Embryonic facial prominence (tissue), 1 donor: ENCODE measurements at regions not wholly inside any gene's neighbourhood (a gene's known extent, or its start where the extent isn't known, plus 50 kb on each side); places are given as distances from the start of the nearest gene placed in this dataset.
"Not testable (repeated sequence)": the region's sequence is repeated elsewhere in the genome, so short reads cannot be mapped to it uniquely, and the experiment has no call there.

Experiments used
- DNase-seq: peaks from one replicate; pipeline ENCODE4 v3.0.0-alpha.2; 2016; ENCODE audit errors: extremely low spot score

DNA sequence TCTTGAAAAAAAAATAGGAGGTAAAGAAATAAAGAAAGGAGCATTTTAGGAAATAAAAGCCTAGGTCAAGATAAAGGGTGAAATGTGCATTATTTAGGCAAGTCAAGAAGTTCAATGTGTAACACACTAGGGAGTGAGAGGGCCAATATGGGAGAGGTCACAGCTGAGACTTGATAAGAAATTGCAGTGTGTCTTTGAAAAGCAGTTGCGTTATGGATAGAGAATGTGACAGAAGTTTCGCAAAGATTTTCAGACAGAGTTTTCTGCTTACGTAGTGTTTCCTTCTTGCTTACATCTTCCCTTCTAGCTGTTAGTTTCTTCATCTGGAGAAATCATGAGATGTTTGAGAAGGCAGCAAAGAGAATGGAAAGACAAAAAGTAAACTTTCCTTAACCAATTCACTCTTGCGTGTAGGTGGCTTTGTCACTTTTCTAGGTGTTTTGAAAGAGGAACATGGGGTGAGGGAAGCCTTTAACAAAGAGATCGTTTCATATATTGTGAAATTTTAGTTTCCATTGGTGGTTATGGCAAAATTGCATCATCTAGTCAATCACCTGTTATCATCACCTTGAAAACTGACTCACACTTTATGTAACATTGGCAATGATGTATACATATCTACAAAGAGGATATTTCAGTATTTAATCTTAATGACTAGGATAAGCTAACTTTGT lies 975.5 kb downstream of the OLFM4 start:
- DNase-seq: no peak

DNA sequence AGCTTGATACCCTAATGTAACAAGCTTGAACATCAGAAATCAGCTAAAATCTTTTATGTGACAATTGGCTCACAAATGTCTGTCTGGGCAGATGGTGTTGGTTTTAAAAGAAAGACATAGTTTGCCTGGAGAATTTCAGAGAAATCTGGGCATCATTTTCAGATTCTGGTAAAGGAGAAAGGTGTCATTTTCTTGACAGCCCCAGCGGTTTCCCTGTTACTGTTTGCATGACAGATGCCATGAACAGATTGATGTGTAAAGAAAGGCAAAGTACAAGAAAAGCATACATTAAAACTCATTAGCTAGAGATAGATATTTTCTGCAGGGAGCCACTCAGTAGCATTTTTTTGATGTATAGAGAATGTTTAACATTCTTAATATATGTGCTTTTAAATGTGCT lies 987.9 kb downstream of the OLFM4 start:
- no peak for DNase-seq

- DNase-seq: no peak
Observed at GRCh38 chr13:54018485-54018884, 989.9 kb downstream of the OLFM4 start.

- no peak for DNase-seq
Observed at GRCh38 chr13:54029226-54029625, 1000.6 kb downstream of the OLFM4 start.

- DNase-seq: no peak
Observed at GRCh38 chr13:54029720-54030119, 1001.1 kb downstream of the OLFM4 start.

- DNase-seq: no peak
Observed at GRCh38 chr13:54033323-54033861, 1004.8 kb downstream of the OLFM4 start.

- no peak for DNase-seq
Observed at GRCh38 chr13:54034047-54034446, 1005.4 kb downstream of the OLFM4 start.

- DNase-seq: not testable (repeated sequence)
Observed at GRCh38 chr13:54057416-54057815, 1028.8 kb downstream of the OLFM4 start.

GRCh38 chr13:54069958-54070357 lies 1041.3 kb downstream of the OLFM4 start:
- DNase-seq: not testable (repeated sequence)

GRCh38 chr13:54077569-54077968 lies 1049.0 kb downstream of the OLFM4 start:
- DNase-seq: no peak

DNA sequence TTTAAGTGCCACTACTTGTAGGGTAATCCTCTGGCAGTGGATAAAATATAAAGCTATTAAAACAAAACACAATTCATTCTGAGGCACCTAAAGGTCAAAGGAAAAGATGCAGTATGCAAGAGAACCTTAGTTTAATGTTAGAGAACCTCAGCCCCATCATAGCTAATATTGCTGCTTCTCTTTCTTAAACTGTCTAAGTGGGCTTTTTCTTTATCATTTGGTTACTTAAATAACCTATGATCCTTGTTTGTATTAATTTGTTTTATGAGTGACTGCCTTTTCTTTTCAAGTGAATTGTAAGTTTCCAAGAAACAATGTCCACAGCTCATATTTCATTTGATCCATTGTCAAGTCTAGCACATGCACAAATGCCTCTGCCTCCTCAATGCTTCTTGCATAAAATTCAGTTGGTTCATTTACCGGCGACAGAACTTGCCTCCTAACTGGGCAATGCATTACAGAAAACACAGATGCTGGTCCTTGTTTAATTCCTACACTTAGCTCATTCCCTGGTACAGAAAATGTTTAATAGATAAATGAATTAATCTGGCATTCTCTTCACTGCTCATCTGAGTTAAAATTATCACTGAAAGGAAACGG lies 1049.8 kb downstream of the OLFM4 start:
- no peak for DNase-seq

- not testable (repeated sequence) for DNase-seq
Observed at GRCh38 chr13:54082309-54082708, 1053.7 kb downstream of the OLFM4 start.

GRCh38 chr13:54091884-54092283 lies 1063.3 kb downstream of the OLFM4 start:
- no peak for DNase-seq

DNA sequence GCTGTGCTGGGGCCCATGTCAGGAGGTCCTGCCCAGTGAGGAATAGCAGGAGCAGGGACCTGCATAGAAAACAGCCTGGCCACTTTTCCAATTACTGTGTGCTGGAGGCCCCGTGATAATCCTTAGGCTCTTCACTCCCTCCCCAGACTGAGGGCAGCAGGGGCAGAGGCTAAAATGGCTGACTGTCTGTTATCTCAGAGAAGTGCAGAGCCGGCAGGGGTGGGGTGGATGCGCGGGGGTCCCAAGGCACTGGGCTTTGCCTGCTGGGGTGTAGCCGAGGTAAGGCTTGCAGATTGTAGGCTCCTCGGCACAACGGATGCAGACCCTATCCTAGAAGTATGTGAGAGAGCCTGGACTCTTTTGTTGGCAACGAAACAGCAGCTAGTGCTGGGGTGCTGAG lies 1064.1 kb downstream of the OLFM4 start:
- DNase-seq: no peak

- DNase-seq: no peak
Observed at GRCh38 chr13:54110597-54110996, 1082.0 kb downstream of the OLFM4 start.

DNA sequence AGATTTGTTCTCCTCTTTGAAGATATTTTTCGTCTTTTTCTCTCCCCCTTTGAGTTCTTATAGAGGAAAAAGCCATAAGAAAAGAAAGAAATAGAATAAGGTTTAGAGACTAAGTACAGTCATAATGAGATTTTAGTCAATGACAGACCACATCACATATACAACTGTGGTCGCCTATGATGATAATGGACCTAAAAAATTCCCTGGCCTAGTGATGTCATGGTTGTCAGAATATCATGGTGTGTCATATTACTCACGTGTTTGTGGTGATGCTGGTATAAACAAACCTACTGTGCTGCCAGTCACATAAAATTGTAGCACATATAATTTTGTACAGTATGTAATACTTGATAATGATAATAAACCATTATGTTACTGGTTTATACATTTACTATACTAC lies 1096.1 kb downstream of the OLFM4 start:
- no peak for DNase-seq

DNA sequence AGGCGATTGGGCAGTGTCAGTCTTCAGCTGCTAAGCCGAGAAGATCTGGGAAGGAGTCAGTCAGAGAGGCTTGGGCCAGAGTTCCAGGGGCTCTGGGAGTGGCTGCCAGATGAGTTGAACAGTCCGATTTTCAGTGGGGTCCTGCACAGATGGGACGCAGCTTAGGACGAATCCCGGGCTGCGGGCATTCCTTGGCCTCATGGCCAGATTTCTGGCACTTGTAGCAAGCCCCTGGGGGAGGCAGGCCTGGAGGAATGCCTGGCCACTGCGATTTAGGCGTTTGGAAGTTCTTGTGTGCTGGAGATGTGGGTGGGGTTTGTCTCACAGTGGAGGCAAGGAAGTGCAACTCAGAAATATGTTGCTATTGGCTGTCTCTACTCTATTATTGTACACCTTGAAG lies 1102.3 kb downstream of the OLFM4 start:
- DNase-seq: not testable (repeated sequence)

- not testable (repeated sequence) for DNase-seq
Observed at GRCh38 chr13:54131433-54131832, 1102.8 kb downstream of the OLFM4 start.

DNA sequence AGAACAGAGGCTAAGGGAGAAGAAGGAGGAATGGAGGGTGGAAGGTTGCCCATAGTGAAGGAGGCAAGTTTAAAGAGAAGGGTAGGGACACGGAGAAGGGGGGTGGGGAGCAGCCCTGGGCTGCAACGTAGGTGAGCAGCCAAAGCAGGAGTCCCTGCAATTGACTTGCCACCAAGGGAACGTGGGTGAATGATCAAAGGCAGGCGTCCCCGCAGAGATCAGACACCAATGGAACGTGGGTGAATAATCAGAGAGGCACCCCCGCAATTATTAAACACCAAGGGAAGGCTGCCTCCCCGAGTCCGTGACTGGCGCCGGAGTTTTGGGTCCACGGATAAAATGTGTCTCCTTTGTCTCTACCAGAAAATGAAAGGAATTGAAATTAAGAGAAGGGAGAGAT lies 1103.5 kb downstream of the OLFM4 start:
- not testable (repeated sequence) for DNase-seq

- DNase-seq: not testable (repeated sequence)
Observed at GRCh38 chr13:54132720-54133119, 1104.1 kb downstream of the OLFM4 start.

DNA sequence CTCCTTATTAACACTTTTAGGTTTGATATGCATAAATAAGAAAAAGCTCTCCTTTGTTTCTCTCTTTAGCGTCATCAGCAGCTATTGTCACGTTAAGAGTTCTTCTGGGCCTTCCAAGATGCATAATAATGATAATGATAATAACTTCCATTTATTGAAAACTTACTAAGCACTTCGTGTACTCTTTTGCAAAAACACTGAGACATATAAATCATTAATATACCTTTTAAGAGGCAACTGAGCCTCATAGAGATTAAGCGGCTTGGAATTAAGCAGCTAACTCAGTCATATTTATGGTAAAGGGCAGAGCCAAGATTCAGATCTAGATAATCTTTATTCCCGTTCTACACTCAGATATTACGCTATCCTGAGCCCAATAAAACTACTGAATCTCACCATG lies 1105.1 kb downstream of the OLFM4 start:
- DNase-seq: no peak

- no peak for DNase-seq
Observed at GRCh38 chr13:54144828-54145227, 1116.2 kb downstream of the OLFM4 start.

- no peak for DNase-seq
Observed at GRCh38 chr13:54150851-54151250, 1122.2 kb downstream of the OLFM4 start.
